ENCODE measurements at regions not wholly inside any gene's neighbourhood (a gene's known extent, or its start where the extent isn't known, plus 50 kb on each side); places are given as distances from the start of the nearest gene placed in this dataset.
A peak's percentile ranks its signal among the peaks of the same experiment; 100 is the strongest.
"Not testable (repeated sequence)": the region's sequence is repeated elsewhere in the genome, so short reads cannot be mapped to it uniquely, and the experiment has no call there.

GRCh38 chr2:31813016-31813415 lies 197.8 kb downstream of the MEMO1 start:
- no peak for DNase-seq

- DNase-seq = peak; percentile 61 to 68 (median 63)
These were observed 198.6 kb downstream of the MEMO1 start for GRCh38 chr2:31812051-31812798.

DNA sequence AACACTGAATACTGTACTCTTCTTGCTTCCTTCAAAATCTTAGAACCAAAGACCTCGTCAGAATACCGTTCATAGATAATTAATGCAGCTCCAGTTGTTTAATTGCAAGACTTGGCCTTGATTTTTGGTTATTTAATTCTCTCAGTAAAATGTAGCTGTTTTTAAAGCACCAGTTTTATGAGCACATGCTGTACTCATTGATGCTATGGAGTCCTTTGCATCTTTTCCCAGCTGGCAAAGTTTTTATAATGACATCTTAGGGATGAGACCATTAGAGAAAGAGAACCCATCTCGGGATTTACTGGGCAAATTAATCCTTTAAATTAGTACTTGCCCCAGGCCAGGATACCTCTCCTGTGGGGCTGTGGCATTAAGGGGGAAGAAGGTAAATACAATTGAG lies 199.3 kb downstream of the MEMO1 start:
- no peak for DNase-seq

- no peak for DNase-seq
These were observed 200.4 kb downstream of the MEMO1 start for GRCh38 chr2:31810200-31810917.

DNA sequence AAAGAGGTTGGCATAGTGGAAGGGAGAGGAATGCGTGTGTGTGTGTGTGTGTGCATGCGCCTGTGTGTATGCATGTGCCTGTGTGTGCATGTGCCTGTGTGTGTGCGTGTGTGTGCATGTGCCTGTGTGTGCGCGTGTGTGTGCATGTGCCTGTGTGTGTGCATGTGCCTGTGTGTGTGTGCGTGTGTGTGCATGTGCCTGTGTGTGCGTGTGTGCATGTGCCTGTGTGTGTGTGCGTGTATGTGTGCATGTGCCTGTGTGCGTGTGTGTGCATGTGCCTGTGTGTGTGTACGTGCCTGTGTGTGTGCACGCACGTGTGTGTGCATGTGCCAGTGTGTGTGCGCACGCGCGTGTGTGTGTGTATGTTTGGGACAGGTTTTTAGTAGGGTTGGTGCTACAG lies 205.1 kb downstream of the MEMO1 start:
- no peak for DNase-seq

DNA sequence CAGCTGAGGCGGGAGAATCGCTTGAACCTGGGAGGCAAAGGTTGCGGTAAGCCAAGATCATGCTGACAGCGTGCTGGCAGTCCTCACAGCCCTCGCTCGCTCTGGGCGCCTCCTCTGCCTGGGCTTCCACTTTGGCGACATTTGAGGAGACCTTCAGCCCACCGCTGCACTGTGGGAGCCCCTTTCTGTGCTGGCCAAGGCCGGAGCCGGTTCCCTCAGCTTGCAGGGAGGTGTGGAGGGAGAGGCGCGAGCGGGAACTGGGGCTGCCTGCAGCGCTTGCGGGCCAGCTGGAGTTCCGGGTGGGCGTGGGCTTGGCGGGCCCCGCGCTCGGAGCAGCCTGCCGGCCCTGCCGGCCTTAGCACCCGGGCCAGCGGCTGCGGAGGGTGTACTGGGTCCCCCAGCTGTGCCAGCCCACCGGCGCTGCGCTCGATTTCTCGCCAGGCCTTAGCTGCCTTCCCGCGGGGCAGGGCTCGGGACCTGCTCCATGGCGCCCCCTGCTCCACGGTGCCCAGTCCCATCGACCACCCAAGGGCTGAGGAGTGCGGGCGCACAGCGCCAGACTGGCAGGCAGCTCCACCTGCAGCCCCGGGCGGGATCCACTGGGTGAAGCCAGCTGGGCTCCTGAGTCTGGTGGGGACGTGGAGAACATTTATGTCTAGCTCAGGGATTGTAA lies 207.2 kb downstream of the MEMO1 start:
- not testable (repeated sequence) for DNase-seq

- no peak for DNase-seq
These were observed 208.1 kb downstream of the MEMO1 start for GRCh38 chr2:31802711-31803110.

- DNase-seq = not testable (repeated sequence)
These were observed 211.5 kb downstream of the MEMO1 start for GRCh38 chr2:31799282-31799681.

DNA sequence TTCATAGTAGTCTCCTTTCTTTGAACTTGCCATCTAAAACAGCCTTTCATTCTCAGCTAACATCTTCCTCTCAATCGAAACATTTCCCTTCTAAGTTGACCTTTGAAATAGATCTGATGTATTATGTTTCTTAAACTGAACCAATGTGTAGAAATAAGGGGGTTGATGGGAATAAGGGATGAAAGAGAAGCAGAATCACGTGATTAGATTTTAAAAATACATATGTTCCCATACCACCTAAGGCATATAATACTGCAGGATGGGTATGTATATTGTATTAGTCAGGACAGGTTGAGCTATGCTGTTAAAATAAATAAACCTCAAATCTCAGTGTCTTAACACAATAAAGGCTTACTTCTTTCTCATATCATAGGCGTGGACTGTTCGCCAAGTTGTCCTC lies 207.5 kb upstream of the SRD5A2 start:
- no peak for DNase-seq

DNA sequence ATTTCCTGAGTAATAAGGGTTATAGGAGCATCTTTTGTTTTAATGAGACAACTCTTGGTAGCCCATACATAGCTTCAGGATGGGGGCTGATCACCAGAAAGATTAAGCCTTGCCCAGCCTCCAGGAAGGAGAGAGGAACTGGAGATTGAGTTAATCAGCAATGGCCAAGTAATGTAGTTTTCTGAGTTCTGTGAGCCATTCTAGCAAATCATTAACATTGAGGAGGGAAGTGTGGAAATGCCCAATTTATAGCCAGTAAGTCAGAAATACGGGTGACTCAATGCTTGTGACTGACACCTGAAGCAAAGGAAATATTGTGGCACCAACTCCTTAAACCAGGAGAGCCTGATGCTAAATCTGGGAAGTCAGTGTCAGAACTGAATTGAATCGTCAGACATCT lies 205.1 kb upstream of the SRD5A2 start:
- no peak for DNase-seq

DNA sequence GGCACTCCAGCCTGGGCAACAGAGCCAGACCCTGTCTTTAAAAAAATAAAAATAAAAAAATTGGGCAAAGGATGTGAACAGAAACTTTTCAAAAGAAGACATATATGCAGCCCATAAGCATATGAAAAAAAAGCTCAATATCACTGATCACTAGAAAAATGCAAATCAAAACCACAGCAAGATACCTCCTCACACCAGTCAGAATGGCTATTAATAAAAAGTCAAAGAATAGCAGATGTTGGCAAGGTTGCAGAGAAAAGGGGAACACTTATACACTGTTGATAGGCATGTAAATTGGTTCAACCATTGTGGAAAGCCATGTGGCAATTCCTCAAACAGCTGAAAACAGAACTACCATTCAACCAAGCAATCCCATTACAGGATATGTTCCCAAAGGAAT lies 204.1 kb upstream of the SRD5A2 start:
- no peak for DNase-seq

- DNase-seq = not testable (repeated sequence)
These were observed 202.8 kb upstream of the SRD5A2 start for GRCh38 chr2:31783446-31784091.

GRCh38 chr2:31778153-31778552 lies 197.4 kb upstream of the SRD5A2 start:
- no peak for DNase-seq

DNA sequence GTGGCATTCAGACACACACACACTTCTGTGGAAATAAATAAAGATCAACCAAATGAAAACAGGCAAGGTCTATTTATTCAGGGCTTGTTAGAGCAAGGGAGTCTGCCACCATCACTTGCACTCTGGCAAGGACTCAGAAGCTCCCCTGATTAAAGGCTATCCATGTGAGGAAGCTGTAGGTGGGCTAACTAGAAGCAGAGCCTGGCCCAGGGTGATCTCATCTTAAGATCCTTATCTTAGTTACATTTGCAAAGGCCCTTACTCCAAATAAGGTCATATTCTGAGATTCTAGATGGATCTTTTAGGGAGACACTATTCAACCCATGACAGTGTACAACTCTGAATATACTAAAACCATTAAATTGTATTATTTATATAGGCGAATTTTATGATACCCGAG lies 190.0 kb upstream of the SRD5A2 start:
- no peak for DNase-seq

GRCh38 chr2:31765078-31765945 lies 184.6 kb upstream of the SRD5A2 start:
- DNase-seq = no peak

- no peak for DNase-seq
These were observed 183.4 kb upstream of the SRD5A2 start for GRCh38 chr2:31764169-31764568.

- DNase-seq = no peak
These were observed 181.3 kb upstream of the SRD5A2 start for GRCh38 chr2:31762085-31762484.

DNA sequence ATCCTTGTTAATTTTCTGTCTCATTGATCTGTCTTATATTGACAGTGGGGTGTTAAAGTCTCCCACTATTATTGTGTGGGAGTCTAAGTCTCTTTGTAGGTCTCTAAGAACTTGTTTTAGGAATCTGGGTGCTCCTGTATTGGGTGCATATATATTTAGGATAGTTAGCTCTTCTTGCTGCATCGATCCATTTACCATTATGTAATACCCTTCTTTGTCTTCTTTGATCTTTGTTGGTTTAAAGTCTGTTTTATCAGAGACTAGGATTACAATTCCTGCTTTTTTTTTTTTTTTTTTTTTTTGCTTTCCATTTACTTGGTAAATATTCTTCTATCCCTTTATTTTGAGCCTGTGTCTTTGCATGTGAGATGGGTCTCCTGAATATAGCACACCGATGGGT lies 176.6 kb upstream of the SRD5A2 start:
- DNase-seq = not testable (repeated sequence)

- DNase-seq = not testable (repeated sequence)
These were observed 168.0 kb upstream of the SRD5A2 start for GRCh38 chr2:31748746-31749145.

DNA sequence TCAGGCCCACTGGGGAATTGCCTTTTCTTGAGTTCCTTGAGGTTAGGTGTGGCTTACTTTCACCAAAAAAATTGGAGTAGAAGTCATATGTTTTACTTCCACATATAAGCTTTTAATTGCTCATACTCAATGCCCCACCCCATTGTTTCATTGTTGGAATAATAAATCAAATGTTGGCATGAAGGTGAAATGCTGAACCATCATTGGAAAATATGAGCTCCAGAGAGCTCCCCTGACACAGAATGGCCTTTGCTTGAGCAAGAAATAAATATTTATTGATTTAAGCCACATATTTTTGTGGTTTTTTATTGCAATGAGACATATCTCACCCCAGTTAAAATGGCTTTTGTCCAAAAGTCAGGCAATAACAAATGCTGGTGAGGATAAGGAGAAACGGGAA lies 167.3 kb upstream of the SRD5A2 start:
- DNase-seq = no peak

DNA sequence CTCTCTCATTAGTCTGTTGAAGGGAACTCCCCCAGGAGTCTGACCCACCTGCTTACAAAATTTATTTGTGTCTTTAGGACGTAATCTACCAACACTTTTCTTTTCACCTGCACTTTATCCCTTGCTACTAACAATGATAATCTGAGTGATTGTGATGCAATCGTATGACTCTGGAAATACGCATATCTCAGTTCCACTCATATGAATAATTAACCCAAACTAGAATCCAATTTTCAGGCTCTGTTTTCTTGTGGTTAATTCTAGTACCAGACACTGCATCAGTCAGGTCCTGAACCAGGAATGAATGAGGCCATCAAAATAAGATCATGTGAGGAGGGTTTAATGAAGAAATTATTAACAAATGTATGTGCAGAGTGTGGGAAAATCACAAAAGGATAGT lies 158.4 kb upstream of the SRD5A2 start:
- DNase-seq = no peak

DNA sequence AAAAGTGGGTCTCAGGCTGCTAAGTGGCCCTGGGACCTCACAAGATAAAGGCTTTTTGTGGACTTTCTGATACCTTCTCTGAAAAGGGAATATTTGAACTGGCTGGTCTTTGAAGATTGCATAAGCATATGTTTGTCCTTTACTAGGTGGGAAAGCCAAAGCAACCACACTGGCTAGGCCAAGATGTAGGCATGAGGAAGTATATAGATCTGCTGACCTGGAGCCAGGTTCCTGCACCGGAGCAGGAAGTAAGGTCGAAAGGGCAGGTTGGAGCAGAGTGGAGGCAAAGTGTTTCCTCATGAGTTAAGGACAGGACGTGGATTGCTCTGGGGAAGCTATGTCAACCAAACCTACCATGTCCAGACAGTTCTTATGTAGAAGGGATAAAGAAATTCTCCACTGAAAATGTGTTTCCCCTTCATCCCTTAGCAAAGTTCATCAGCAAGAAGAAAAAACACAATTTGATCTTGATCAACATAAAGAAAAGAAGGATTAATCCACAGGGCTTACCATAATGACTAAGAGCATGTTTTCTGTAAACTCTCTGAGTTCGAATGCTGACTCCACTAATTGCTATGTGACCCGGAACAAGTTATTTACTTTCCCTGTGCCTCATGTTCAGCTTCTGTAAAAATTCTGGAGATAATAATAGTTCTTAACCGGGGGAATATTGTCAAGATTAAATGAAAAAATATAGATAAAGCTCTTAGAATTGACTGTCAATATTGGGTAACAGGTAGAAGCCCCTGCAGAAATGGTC lies 156.1 kb upstream of the SRD5A2 start:
- no peak for DNase-seq

All from suppressor macrophage treated with lipopolysaccharide for 1 hour (primary cell).